Testis (tissue), 2 donors: ENCODE measurements at regions not wholly inside any gene's neighbourhood (a gene's known extent, or its start where the extent isn't known, plus 50 kb on each side); places are given as distances from the start of the nearest gene placed in this dataset.

Source experiments
- CTCF ChIP-seq, 3 experiments: fragments of 450-650 bp in 2 of 3; fragments of 200-600 bp in 1 of 3; sonication (generic) in 1 of 3; IDR thresholded peaks; one replicate each; pipeline ENCODE4 v1.5.1; 2016 to 2019; ENCODE audit warnings: antibody characterized with exemption in 3 of 3, mild to moderate bottlenecking in 2 of 3, moderate library complexity in 1 of 3
- POLR2A ChIP-seq: fragments of 450-650 bp; IDR thresholded peaks from one replicate; pipeline ENCODE4 v1.6.1; 2017; ENCODE audit warnings: antibody characterized with exemption, mild to moderate bottlenecking, moderate library complexity

GRCh38 chr10:130750441-130750840, 561.1 kb downstream of the TCERG1L start:
- no peak for TF ChIP-seq CTCF (IDR thresholded peaks at IDR 0.05)
- no peak for TF ChIP-seq POLR2A
